Transverse colon (tissue), 4 donors: ENCODE measurements at regions not wholly inside any gene's neighbourhood (a gene's known extent, or its start where the extent isn't known, plus 50 kb on each side); places are given as distances from the start of the nearest gene placed in this dataset.

Source experiments
- EP300 ChIP-seq: sonication (generic); formaldehyde crosslinking; IDR thresholded peaks from one replicate; pipeline ENCODE4 v1.6.1; 2017; ENCODE audit warnings: antibody characterized with exemption, low read depth
- POLR2AphosphoS5 ChIP-seq, 3 donors: sonication (generic); formaldehyde crosslinking; IDR thresholded peaks; one replicate each; pipeline ENCODE4 v1.6.1; 2016; ENCODE audit warnings: antibody characterized with exemption in 3 of 3
- TF ChIP-seq, protein P1 (sequence below), 5 experiments: fragments of 200-600 bp in 3 of 5; fragments of 450-650 bp in 2 of 5; sonication (generic) in 3 of 5; IDR thresholded peaks; 1 replicate in 2 of 5; 2 replicates in 3 of 5; pipeline ENCODE4 v1.5.1; 2016 to 2017; ENCODE audit warnings: antibody characterized with exemption in 5 of 5, inconsistent platforms in 3 of 5, mild to moderate bottlenecking in 2 of 5, moderate library complexity in 1 of 5

DNA sequence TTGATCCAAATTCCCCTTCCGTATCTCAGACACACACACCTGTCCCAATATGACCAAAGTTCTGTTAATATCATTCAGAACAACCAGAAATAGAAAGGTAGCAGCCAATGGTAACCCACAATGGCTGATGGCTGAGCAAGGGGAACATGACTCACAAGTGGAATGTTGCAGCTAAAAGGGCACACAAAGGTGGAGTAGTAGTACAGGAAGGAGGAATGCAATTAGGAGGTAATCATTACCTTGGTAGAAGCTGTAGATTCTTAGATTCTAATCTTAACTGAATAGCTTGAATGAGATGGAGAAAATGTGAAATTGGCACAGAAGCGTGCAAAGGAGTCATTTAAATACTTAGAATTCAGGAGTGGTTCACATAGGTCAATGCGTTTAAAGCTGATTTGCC, 347.9 kb downstream of the NR2F2 start:
- TF ChIP-seq POLR2AphosphoS5 (IDR thresholded peaks at IDR 0.05) (no peak), EP300 (no peak)
- TF ChIP-seq, protein P1, sequence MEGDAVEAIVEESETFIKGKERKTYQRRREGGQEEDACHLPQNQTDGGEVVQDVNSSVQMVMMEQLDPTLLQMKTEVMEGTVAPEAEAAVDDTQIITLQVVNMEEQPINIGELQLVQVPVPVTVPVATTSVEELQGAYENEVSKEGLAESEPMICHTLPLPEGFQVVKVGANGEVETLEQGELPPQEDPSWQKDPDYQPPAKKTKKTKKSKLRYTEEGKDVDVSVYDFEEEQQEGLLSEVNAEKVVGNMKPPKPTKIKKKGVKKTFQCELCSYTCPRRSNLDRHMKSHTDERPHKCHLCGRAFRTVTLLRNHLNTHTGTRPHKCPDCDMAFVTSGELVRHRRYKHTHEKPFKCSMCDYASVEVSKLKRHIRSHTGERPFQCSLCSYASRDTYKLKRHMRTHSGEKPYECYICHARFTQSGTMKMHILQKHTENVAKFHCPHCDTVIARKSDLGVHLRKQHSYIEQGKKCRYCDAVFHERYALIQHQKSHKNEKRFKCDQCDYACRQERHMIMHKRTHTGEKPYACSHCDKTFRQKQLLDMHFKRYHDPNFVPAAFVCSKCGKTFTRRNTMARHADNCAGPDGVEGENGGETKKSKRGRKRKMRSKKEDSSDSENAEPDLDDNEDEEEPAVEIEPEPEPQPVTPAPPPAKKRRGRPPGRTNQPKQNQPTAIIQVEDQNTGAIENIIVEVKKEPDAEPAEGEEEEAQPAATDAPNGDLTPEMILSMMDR (IDR thresholded peaks at IDR 0.05), result no peak
